Tibial nerve (tissue), 4 donors: ENCODE measurements at regions not wholly inside any gene's neighbourhood (a gene's known extent, or its start where the extent isn't known, plus 50 kb on each side); places are given as distances from the start of the nearest gene placed in this dataset.

Experiments
- CTCF ChIP-seq, 5 experiments: fragments of 200-600 bp in 3 of 5; fragments of 450-650 bp in 2 of 5; sonication (generic) in 3 of 5; IDR thresholded peaks; one replicate each; pipeline ENCODE4 v1.5.1; 2016 to 2019; ENCODE audit warnings: antibody characterized with exemption in 5 of 5, mild to moderate bottlenecking in 3 of 5, moderate library complexity in 2 of 5
- EP300 ChIP-seq, 2 donors: sonication (generic); formaldehyde crosslinking; IDR thresholded peaks; one replicate each; pipeline ENCODE4 v1.6.1; 2017; ENCODE audit warnings: antibody characterized with exemption in 2 of 2, mild to moderate bottlenecking in 1 of 2
- POLR2A ChIP-seq, 2 donors: fragments of 450-650 bp; IDR thresholded peaks; one replicate each; pipeline ENCODE4 v1.6.1; 2017; ENCODE audit warnings: antibody characterized with exemption in 2 of 2, mild to moderate bottlenecking in 2 of 2, moderate library complexity in 2 of 2

- TF ChIP-seq EP300 (IDR thresholded peaks at IDR 0.05) = no peak
- no peak for TF ChIP-seq POLR2A (IDR thresholded peaks at IDR 0.05)
- TF ChIP-seq CTCF (IDR thresholded peaks at IDR 0.05) = no peak
Observed at GRCh38 chr2:189367343-189367742, 73.9 kb upstream of the WDR75 start.
